PC-3 (cell line): ENCODE measurements at regions not wholly inside any gene's neighbourhood (a gene's known extent, or its start where the extent isn't known, plus 50 kb on each side); places are given as distances from the start of the nearest gene placed in this dataset.

ENCODE experiments used
- ATAC-seq: fragments of 200-7000 bp; cut with Tn5 transposase; 2 replicates; pipeline ENCODE4 v1.9.1; 2020; ENCODE audit warnings: mild to moderate bottlenecking, moderate library complexity
- BruUV-seq: library from RNA; stranded (reverse); fragments of 400-500 nt; replicated peaks from 2 replicates; lab custom pipeline; 2021; lab: Mats Ljungman, UMichigan
- CTCF ChIA-PET: fragments of 300-600 bp; sonication (Branson Sonifier 250); formaldehyde crosslinking; loops from one replicate; lab custom pipeline; 2022; ENCODE audit warnings: antibody characterized with exemption; lab: Charles Lee
- POLR2A ChIA-PET: fragments of 300-600 bp; sonication (Branson Sonifier 250); formaldehyde crosslinking; loops from one replicate; lab custom pipeline; 2022; ENCODE audit warnings: antibody characterized with exemption; ENCODE audit not compliant: unreplicated experiment; lab: Charles Lee
- DNase-seq: peaks from one replicate; pipeline ENCODE4 v3.0.0-alpha.2; 2015
- H2AFZ ChIP-seq: fragments of 300-600 bp; sonication (generic); 2 replicates; pipeline ENCODE4 v1.6.0; 2016; ENCODE audit warnings: antibody characterized with exemption, low read length
- H3F3A ChIP-seq: fragments of 300-600 bp; sonication (generic); one replicate; pipeline ENCODE4 v1.6.0; 2017; ENCODE audit warnings: antibody characterized with exemption, low read length, control low read depth, mild to moderate bottlenecking; ENCODE audit not compliant: unreplicated experiment
- H3K27ac ChIP-seq: fragments of 300-600 bp; sonication (generic); 2 replicates; pipeline ENCODE4 v1.5.1; 2016; ENCODE audit warnings: mild to moderate bottlenecking, low read length
- H3K27me3 ChIP-seq: fragments of 300-600 bp; sonication (generic); 2 replicates; pipeline ENCODE4 v1.6.1; 2016; ENCODE audit warnings: low read length, mixed read lengths
- H3K36me3 ChIP-seq: fragments of 300-600 bp; sonication (generic); 2 replicates; pipeline ENCODE4 v1.6.1; 2016; ENCODE audit warnings: low read depth, mixed run types, low read length, mixed read lengths
- H3K4me1 ChIP-seq: fragments of 300-600 bp; sonication (generic); 2 replicates; pipeline ENCODE4 v1.5.1; 2016; ENCODE audit warnings: low read length; ENCODE audit not compliant: insufficient read depth
- H3K4me2 ChIP-seq: fragments of 300-600 bp; sonication (generic); 2 replicates; pipeline ENCODE4 v1.6.0; 2016; ENCODE audit warnings: low read length
- H3K4me3 ChIP-seq: fragments of 300-600 bp; sonication (generic); 2 replicates; pipeline ENCODE4 v1.5.1; 2016; ENCODE audit warnings: mild to moderate bottlenecking, low read length, mixed read lengths
- H3K79me2 ChIP-seq: fragments of 300-600 bp; sonication (generic); 2 replicates; pipeline ENCODE4 v1.6.1; 2017; ENCODE audit warnings: low read length, mixed read lengths
- H3K9ac ChIP-seq: fragments of 300-600 bp; sonication (generic); 2 replicates; pipeline ENCODE4 v1.6.0; 2016; ENCODE audit warnings: mild to moderate bottlenecking, low read length
- H3K9me2 ChIP-seq: fragments of 300-600 bp; sonication (generic); replicated peaks from 2 replicates; pipeline ENCODE4 v1.6.1; 2016; ENCODE audit warnings: mixed run types, low read length, mixed read lengths
- H3K9me3 ChIP-seq: fragments of 300-600 bp; sonication (generic); 2 replicates; pipeline ENCODE4 v1.6.1; 2016; ENCODE audit warnings: low read length, mixed read lengths
- H4K20me1 ChIP-seq: fragments of 300-600 bp; sonication (generic); 2 replicates; pipeline ENCODE4 v1.6.1; 2016; ENCODE audit warnings: low read length, mixed read lengths
- EZH2 ChIP-seq: fragments of 300-600 bp; sonication (generic); IDR thresholded peaks from one replicate; pipeline ENCODE4 v1.6.1; 2017; ENCODE audit warnings: antibody characterized with exemption, mild to moderate bottlenecking, low read length; ENCODE audit not compliant: unreplicated experiment
- EZH2phosphoT487 ChIP-seq: fragments of 300-600 bp; sonication (generic); IDR thresholded peaks from 2 replicates; pipeline ENCODE4 v1.6.1; 2018; ENCODE audit warnings: mild to moderate bottlenecking, antibody characterized with exemption, low read length, borderline replicate concordance
- intact Hi-C: fragments of 100-400 bp; cut with micrococcal nuclease; formaldehyde crosslinking; loops from 2 replicates; pipeline ENCODE4 v1.9.0; 2023
- TF ChIP-seq, protein P1 (sequence below): fragments of 300-600 bp; sonication (generic); conservative IDR thresholded peaks from 2 replicates; pipeline ENCODE4 v1.5.1; 2017; ENCODE audit warnings: antibody characterized with exemption, low read depth, mild to moderate bottlenecking, low read length

DNA sequence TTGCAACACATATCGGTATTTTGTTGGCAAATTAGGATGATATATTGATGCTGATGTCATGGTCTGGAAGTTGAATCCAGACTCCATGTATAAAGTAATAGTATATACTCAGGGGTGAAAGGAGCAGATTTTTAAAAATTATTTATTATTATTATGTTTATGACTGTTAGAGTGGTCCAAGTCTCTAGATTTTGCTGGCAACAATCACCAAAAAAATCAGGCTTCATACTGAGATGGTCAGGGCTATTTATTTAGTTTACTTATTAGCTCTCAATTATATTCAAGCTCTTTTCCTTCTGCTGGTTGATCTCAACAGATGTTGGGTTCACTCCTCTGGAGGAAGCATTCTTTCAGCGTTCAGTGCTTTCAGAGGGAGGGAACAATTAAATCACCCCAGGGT lies 73.9 kb upstream of the VCX3B start:
- no TSS peak for BruUV-seq
- no peaks in the 10 kb centered on the region for H3K9me3 ChIP-seq
- H3K4me1 ChIP-seq: no peaks in the 10 kb centered on the region
- no peak overlapping the region for H3K4me3 ChIP-seq
- no peak overlapping the region for H3K4me2 ChIP-seq
- ChIA-PET CTCF (no interaction called here), POLR2A (no interaction called here)
- no peaks in the 10 kb centered on the region for H3F3A ChIP-seq
- no peak for DNase-seq
- H4K20me1 ChIP-seq: no peaks in the 10 kb centered on the region
- no peak overlapping the region for H2AFZ ChIP-seq
- no peaks in the 10 kb centered on the region for H3K9me2 ChIP-seq
- intact Hi-C loops: no loop called here
- TF ChIP-seq EZH2phosphoT487: no peak
- no peak for TF ChIP-seq EZH2
- TF ChIP-seq, protein P1, sequence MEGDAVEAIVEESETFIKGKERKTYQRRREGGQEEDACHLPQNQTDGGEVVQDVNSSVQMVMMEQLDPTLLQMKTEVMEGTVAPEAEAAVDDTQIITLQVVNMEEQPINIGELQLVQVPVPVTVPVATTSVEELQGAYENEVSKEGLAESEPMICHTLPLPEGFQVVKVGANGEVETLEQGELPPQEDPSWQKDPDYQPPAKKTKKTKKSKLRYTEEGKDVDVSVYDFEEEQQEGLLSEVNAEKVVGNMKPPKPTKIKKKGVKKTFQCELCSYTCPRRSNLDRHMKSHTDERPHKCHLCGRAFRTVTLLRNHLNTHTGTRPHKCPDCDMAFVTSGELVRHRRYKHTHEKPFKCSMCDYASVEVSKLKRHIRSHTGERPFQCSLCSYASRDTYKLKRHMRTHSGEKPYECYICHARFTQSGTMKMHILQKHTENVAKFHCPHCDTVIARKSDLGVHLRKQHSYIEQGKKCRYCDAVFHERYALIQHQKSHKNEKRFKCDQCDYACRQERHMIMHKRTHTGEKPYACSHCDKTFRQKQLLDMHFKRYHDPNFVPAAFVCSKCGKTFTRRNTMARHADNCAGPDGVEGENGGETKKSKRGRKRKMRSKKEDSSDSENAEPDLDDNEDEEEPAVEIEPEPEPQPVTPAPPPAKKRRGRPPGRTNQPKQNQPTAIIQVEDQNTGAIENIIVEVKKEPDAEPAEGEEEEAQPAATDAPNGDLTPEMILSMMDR: no peak
- H3K79me2 ChIP-seq: no peaks in the 10 kb centered on the region
- no peaks in the 10 kb centered on the region for H3K36me3 ChIP-seq
- no peak overlapping the region for H3K9ac ChIP-seq
- no peak for ATAC-seq
- H3K27me3 ChIP-seq: no peaks in the 10 kb centered on the region
- no peak overlapping the region for H3K27ac ChIP-seq

DNA sequence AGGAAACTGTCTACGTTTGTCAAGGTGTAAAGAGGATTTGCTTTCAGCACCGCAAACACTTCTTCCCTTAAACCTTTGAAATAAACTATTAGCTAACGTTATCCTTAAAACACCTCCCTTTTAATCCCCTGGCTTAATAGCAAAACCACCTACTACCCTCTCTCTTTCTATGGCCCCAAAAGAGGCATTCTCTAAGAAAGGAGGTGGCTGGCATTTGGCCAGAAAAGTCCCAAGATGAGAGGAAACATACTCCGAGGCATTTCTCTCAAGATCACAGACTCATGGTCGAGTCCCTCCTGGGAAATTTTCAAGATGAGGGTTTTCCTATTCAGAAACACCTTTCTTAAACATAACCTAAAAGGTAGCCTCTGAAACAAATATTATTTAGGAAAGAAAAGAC lies 60.6 kb upstream of the VCX3B start:
- peak overlapping the region; percentile 40; the same call in 1 of the 2 replicates for H2AFZ ChIP-seq
- no peaks in the 10 kb centered on the region for H4K20me1 ChIP-seq
- BruUV-seq: no TSS peak
- H3K4me1 ChIP-seq: peaks cover 22% of the 10 kb centered on the region
- CTCF ChIA-PET: interaction anchor here (0.7 kb wide), 1 partner anchor 21 kb away, joined by 4 read pairs; no protein-coding TSS in a partner anchor
- H3K27me3 ChIP-seq: peaks cover 1% of the 10 kb centered on the region; the same call in 1 of the 2 replicates
- no peaks in the 10 kb centered on the region for H3F3A ChIP-seq
- no peaks in the 10 kb centered on the region for H3K36me3 ChIP-seq
- ATAC-seq (no peak), DNase-seq (peak; percentile 1)
- POLR2A ChIA-PET: no interaction called here
- H3K79me2 ChIP-seq: no peaks in the 10 kb centered on the region
- no peaks in the 10 kb centered on the region for H3K9me2 ChIP-seq
- no peak overlapping the region for H3K9ac ChIP-seq
- peak overlapping the region; percentile 17; the same call in 1 of the 2 replicates for H3K27ac ChIP-seq
- H3K9me3 ChIP-seq: no peaks in the 10 kb centered on the region
- intact Hi-C loops: no loop called here
- H3K4me3 ChIP-seq: peak overlapping the region; percentile 40; the same call in 1 of the 2 replicates
- TF ChIP-seq EZH2 (no peak), EZH2phosphoT487 (no peak)
- TF ChIP-seq, protein P1: no peak
- peak overlapping the region; percentile 61 for H3K4me2 ChIP-seq

DNA sequence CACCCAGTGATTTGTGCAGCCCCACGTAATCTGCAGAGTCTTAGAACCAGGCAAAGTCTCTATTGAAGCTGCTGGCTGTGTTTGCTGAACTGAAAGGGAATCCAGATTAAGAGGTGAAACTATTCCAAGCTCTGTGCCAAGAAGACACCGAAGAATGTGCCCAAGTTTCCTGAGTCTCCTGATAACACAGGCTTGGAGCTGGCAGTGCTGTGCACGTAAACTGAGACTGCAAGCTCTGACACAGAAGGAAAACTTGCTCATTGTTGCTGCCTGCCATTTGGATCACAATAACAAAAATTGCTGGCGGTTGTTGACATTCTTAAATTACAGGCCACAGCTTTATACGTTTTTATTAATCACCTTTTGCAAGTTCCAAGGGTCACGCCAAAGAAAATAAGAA lies 60.2 kb upstream of the VCX3B start:
- H3K27me3 ChIP-seq: no peaks in the 10 kb centered on the region
- no peaks in the 10 kb centered on the region for H3K79me2 ChIP-seq
- ChIA-PET POLR2A (interaction anchor here (0.5 kb wide), 1 partner anchor 103 kb away, joined by 3 read pairs; no protein-coding TSS in a partner anchor), CTCF (interaction anchor here (0.7 kb wide), 1 partner anchor 21 kb away, joined by 4 read pairs; no protein-coding TSS in a partner anchor)
- peak; percentile 88 for ATAC-seq
- no peaks in the 10 kb centered on the region for H3K9me2 ChIP-seq
- H3K9me3 ChIP-seq: no peaks in the 10 kb centered on the region
- peak overlapping the region; percentile 40 for H2AFZ ChIP-seq
- H3K4me2 ChIP-seq: peak overlapping the region; percentile 61
- intact Hi-C loops: no loop called here
- peak overlapping the region; percentile 40; the same call in 1 of the 2 replicates for H3K4me3 ChIP-seq
- no peaks in the 10 kb centered on the region for H3F3A ChIP-seq
- H3K4me1 ChIP-seq: peaks cover 22% of the 10 kb centered on the region
- DNase-seq: peak; percentile 76
- H3K27ac ChIP-seq: peak overlapping the region; percentile 17
- H4K20me1 ChIP-seq: no peaks in the 10 kb centered on the region
- H3K36me3 ChIP-seq: no peaks in the 10 kb centered on the region
- no peak overlapping the region for H3K9ac ChIP-seq
- no TSS peak for BruUV-seq
- TF ChIP-seq, protein P1: no peak
- TF ChIP-seq EZH2phosphoT487: no peak
- TF ChIP-seq EZH2: no peak
